IMR-90 (cell line): ENCODE measurements at regions not wholly inside any gene's neighbourhood (a gene's known extent, or its start where the extent isn't known, plus 50 kb on each side); places are given as distances from the start of the nearest gene placed in this dataset.

Source experiments
- ATAC-seq: fragments of 200-7000 bp; cut with Tn5 transposase; 2 replicates; pipeline ENCODE4 v1.9.1; 2020; ENCODE audit warnings: low read depth, mild to moderate bottlenecking, moderate library complexity
- BruUV-seq: library from RNA; stranded (reverse); fragments of 400-500 nt; replicated peaks from 2 replicates; lab custom pipeline; 2021; lab: Mats Ljungman, UMichigan
- CTCF ChIA-PET: fragments of 300-600 bp; formaldehyde crosslinking; extraction: SDS; loops from one replicate; lab custom pipeline; 2021; ENCODE audit warnings: antibody characterized with exemption; lab: Yijun Ruan, JAX
- POLR2A ChIA-PET: fragments of 300-600 bp; sonication (Branson Sonifier 250); formaldehyde crosslinking; loops from one replicate; lab custom pipeline; 2022; ENCODE audit warnings: antibody characterized with exemption; ENCODE audit not compliant: unreplicated experiment; lab: Charles Lee
- DNase-seq: peaks from one replicate; pipeline ENCODE4 v3.0.0; 2013
- H2AFZ ChIP-seq: replicated peaks from 2 replicates; pipeline ENCODE3; 2013; ENCODE audit warnings: low read length, mild to moderate bottlenecking; ENCODE audit not compliant: poor library complexity
- H2AK5ac ChIP-seq: 2 replicates; pipeline ENCODE4 v1.6.1; 2013; ENCODE audit warnings: low read depth, low read length, inconsistent platforms
- H2AK9ac ChIP-seq: replicated peaks from 2 replicates; pipeline ENCODE3; 2013; ENCODE audit warnings: mild to moderate bottlenecking, low read depth, low read length, moderate library complexity; ENCODE audit not compliant: poor library complexity
- H2BK120ac ChIP-seq: 2 replicates; pipeline ENCODE4 v1.6.1; 2013; ENCODE audit warnings: low read depth, low read length, inconsistent platforms
- H2BK15ac ChIP-seq: 3 replicates; pipeline ENCODE4 v1.6.1; 2013; ENCODE audit warnings: low read depth, low read length, inconsistent platforms
- H2BK20ac ChIP-seq: 2 replicates; pipeline ENCODE4 v1.6.1; 2013; ENCODE audit warnings: low read depth, mild to moderate bottlenecking, inconsistent platforms, low read length, moderate library complexity
- H2BK5ac ChIP-seq: 2 replicates; pipeline ENCODE4 v1.6.1; 2013; ENCODE audit warnings: mild to moderate bottlenecking, low read depth, low read length, inconsistent platforms; ENCODE audit not compliant: poor library complexity, severe bottlenecking
- H3K14ac ChIP-seq: replicated peaks from 2 replicates; pipeline ENCODE4 v1.6.1; 2013; ENCODE audit warnings: low read depth, low read length, inconsistent platforms
- H3K18ac ChIP-seq: 2 replicates; pipeline ENCODE4 v1.6.1; 2013; ENCODE audit warnings: low read depth, low read length, control low read depth
- H3K23ac ChIP-seq: 2 replicates; pipeline ENCODE4 v1.6.1; 2013; ENCODE audit warnings: low read depth, low read length, inconsistent platforms
- H3K27ac ChIP-seq: 2 replicates; pipeline ENCODE4 v1.5.1; 2013; ENCODE audit warnings: mild to moderate bottlenecking, control low read depth, low read length; ENCODE audit not compliant: insufficient read depth
- H3K27me3 ChIP-seq: 2 replicates; pipeline ENCODE4 v1.6.1; 2013; ENCODE audit warnings: low read length; ENCODE audit not compliant: control insufficient read depth, insufficient read depth
- H3K36me3 ChIP-seq: 2 replicates; pipeline ENCODE4 v1.6.1; 2013; ENCODE audit warnings: low read length, mixed read lengths; ENCODE audit not compliant: control insufficient read depth, insufficient read depth
- H3K4ac ChIP-seq: 2 replicates; pipeline ENCODE4 v1.6.1; 2013; ENCODE audit warnings: low read depth, low read length, inconsistent platforms
- H3K4me1 ChIP-seq: 2 replicates; pipeline ENCODE4 v1.6.1; 2013; ENCODE audit warnings: low read length, mixed read lengths; ENCODE audit not compliant: control insufficient read depth, insufficient read depth
- H3K4me2 ChIP-seq: 2 replicates; pipeline ENCODE4 v1.6.1; 2013; ENCODE audit warnings: low read depth, mild to moderate bottlenecking, control low read depth, low read length, moderate library complexity
- H3K4me3 ChIP-seq: 2 replicates; pipeline ENCODE4 v1.5.1; 2013; ENCODE audit warnings: low read depth, mild to moderate bottlenecking, control low read depth, low read length, moderate library complexity; ENCODE audit not compliant: insufficient read depth
- H3K56ac ChIP-seq: 2 replicates; pipeline ENCODE4 v1.6.1; 2013; ENCODE audit warnings: low read length, inconsistent platforms; ENCODE audit not compliant: insufficient read depth; ENCODE audit errors: extremely low read depth
- H3K79me1 ChIP-seq, 2 experiments: 2 replicates each; pipeline ENCODE4 v1.6.1; 2013; ENCODE audit warnings: low read length in 2 of 2, inconsistent platforms in 1 of 2, low read depth in 1 of 2
- H3K9ac ChIP-seq: 2 replicates; pipeline ENCODE4 v1.6.1; 2013; ENCODE audit warnings: low read depth, low read length, control low read depth
- H3K9me1 ChIP-seq: 2 replicates; pipeline ENCODE4 v1.6.1; 2013; ENCODE audit warnings: low read length, inconsistent platforms; ENCODE audit not compliant: insufficient read depth
- H3K9me3 ChIP-seq: 2 replicates; pipeline ENCODE4 v1.6.1; 2013; ENCODE audit warnings: low read length; ENCODE audit not compliant: control insufficient read depth, insufficient read depth
- H4K20me1 ChIP-seq: 2 replicates; pipeline ENCODE4 v1.6.1; 2013; ENCODE audit warnings: low read length, inconsistent platforms; ENCODE audit not compliant: insufficient read depth
- H4K5ac ChIP-seq: 2 replicates; pipeline ENCODE4 v1.6.1; 2013; ENCODE audit warnings: mild to moderate bottlenecking, low read depth, low read length, control low read depth
- H4K8ac ChIP-seq, 2 experiments: 2 replicates each; pipeline ENCODE4 v1.6.1; 2013; ENCODE audit warnings: low read depth in 2 of 2, low read length in 2 of 2, control low read depth in 1 of 2, inconsistent platforms in 1 of 2
- H4K91ac ChIP-seq: 2 replicates; pipeline ENCODE4 v1.6.1; 2013; ENCODE audit warnings: low read depth, low read length, inconsistent platforms; ENCODE audit not compliant: insufficient read depth
- BHLHE40 ChIP-seq: fragments of 150-350 bp; IDR thresholded peaks from 2 replicates; pipeline ENCODE4 v1.6.1; 2016; ENCODE audit warnings: mild to moderate bottlenecking, low read depth, low read length
- CEBPB ChIP-seq: IDR thresholded peaks from 2 replicates; pipeline ENCODE4 v1.6.1; 2012; ENCODE audit warnings: low read depth, low read length, improper control_type of control experiment
- CHD1 ChIP-seq: IDR thresholded peaks from 2 replicates; pipeline ENCODE4 v1.6.1; 2012; ENCODE audit warnings: low read depth, low read length, improper control_type of control experiment
- MAFK ChIP-seq: IDR thresholded peaks from 2 replicates; pipeline ENCODE4 v1.6.1; 2012; ENCODE audit warnings: low read depth, low read length, improper control_type of control experiment
- MAZ ChIP-seq: IDR thresholded peaks from 2 replicates; pipeline ENCODE4 v1.6.1; 2012; ENCODE audit warnings: low read depth, mild to moderate bottlenecking, low read length, improper control_type of control experiment, moderate library complexity, borderline replicate concordance
- MXI1 ChIP-seq: IDR thresholded peaks from 2 replicates; pipeline ENCODE4 v1.6.1; 2012; ENCODE audit warnings: low read depth, mild to moderate bottlenecking, low read length, moderate library complexity, borderline replicate concordance
- NFE2L2 ChIP-seq: fragments of 150-350 bp; IDR thresholded peaks from 2 replicates; pipeline ENCODE4 v1.6.1; 2016; ENCODE audit warnings: low read depth, mild to moderate bottlenecking, low read length
- POLR2A ChIP-seq: IDR thresholded peaks from 2 replicates; pipeline ENCODE4 v1.6.1; 2012; ENCODE audit warnings: mild to moderate bottlenecking, low read depth, low read length
- RAD21 ChIP-seq: IDR thresholded peaks from 2 replicates; pipeline ENCODE4 v1.6.1; 2012; ENCODE audit warnings: low read length, improper control_type of control experiment
- RCOR1 ChIP-seq: IDR thresholded peaks from 2 replicates; pipeline ENCODE4 v1.6.1; 2012; ENCODE audit warnings: mild to moderate bottlenecking, low read length, improper control_type of control experiment; ENCODE audit not compliant: insufficient replicate concordance
- RFX5 ChIP-seq: IDR thresholded peaks from 2 replicates; pipeline ENCODE4 v1.8.0; 2012; ENCODE audit warnings: low read depth, mild to moderate bottlenecking, low read length, moderate library complexity
- SMC3 ChIP-seq: fragments of 150-350 bp; IDR thresholded peaks from 2 replicates; pipeline ENCODE4 v1.6.1; 2016; ENCODE audit warnings: low read depth, mild to moderate bottlenecking, antibody characterized with exemption, low read length, moderate library complexity
- WGBS, 2 experiments: methylation state at CpG; one replicate each; pipeline versions ENCODE4 v1.1.5 to v1.1.7; 2013; ENCODE audit warnings: missing lambda C conversion rate in 2 of 2; ENCODE audit not compliant: insufficient read length in 1 of 2; ENCODE audit errors: extremely low coverage in 2 of 2; 5-methylcytosine and 5-hydroxymethylcytosine counted together
- dilution Hi-C: fragments of 300-500 bp; cut with HindIII; formaldehyde crosslinking; loops from one replicate; pipeline ENCODE4 v1.14.3; 2018; ENCODE audit warnings: low sequenced_read_pairs; ENCODE audit not compliant: unreplicated experiment
- in situ Hi-C: fragments of 300-500 bp; cut with MboI; formaldehyde crosslinking; loops from 3 replicates; pipeline ENCODE4 v1.14.3; 2019; ENCODE audit warnings: low sequenced_read_pairs, inconsistent platforms, mixed read lengths
- intact Hi-C: fragments of 100-400 bp; cut with micrococcal nuclease; formaldehyde crosslinking; loops from 2 replicates; pipeline ENCODE4 v1.10.0; 2022
- TF ChIP-seq, protein P1 (sequence below): conservative IDR thresholded peaks from 2 replicates; pipeline ENCODE4 v1.5.1; 2012; ENCODE audit warnings: mild to moderate bottlenecking, low read depth, low read length, improper control_type of control experiment
- TF ChIP-seq, protein P2 (sequence below): fragments of 150-350 bp; IDR thresholded peaks from 2 replicates; pipeline ENCODE4 v1.6.1; 2017; ENCODE audit warnings: mild to moderate bottlenecking, antibody characterized with exemption, low read length, low read depth
- TF ChIP-seq, protein P3 (sequence below): fragments of 150-350 bp; IDR thresholded peaks from 2 replicates; pipeline ENCODE4 v1.6.1; 2016; ENCODE audit warnings: low read depth, mild to moderate bottlenecking, low read length, moderate library complexity, borderline replicate concordance

DNA sequence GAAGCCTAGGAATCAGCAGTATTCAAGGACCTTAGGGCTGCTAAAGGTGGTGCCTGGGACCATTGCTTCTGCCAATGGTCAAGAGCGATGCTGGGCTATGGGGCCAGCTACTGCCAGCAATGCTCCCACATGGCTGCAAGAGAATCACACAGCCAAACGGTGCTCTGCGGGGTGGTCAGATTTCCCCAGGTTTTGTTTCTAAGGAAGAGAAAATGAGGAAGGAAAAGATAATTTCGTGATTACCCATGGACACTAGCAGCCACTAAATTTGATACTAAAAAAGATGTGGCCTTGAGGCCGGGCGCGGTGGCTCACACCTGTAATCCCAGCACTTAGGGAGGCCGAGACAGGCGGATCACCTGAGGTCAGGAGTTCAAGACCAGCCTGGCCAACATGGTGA lies 83.0 kb downstream of the LYZL2 start:
- WGBS, 2 experiments: no CpG with 5 or more reads among the region's 9 CpGs
- CTCF ChIA-PET: no interaction called here
- peaks cover 3% of the 10 kb centered on the region; the same call in 1 of the 2 replicates for H3K27me3 ChIP-seq
- dilution Hi-C loops: no loop called here
- H3K9me1 ChIP-seq: 0 out of 2 replicates have a peak, but pooled peaks cover 3% of the 10 kb centered on the region
- in situ Hi-C loops: no loop called here
- H4K20me1 ChIP-seq: no peaks in the 10 kb centered on the region
- no peak overlapping the region for H2BK5ac ChIP-seq
- H3K27ac ChIP-seq: no peak overlapping the region
- H3K9ac ChIP-seq: no peak overlapping the region
- no TSS peak for BruUV-seq
- H3K4me1 ChIP-seq: no peaks in the 10 kb centered on the region
- no peak overlapping the region for H3K14ac ChIP-seq
- no peak overlapping the region for H2AK9ac ChIP-seq
- no peak overlapping the region for H4K8ac ChIP-seq
- TF ChIP-seq SMC3 (no peak), NFE2L2 (no peak), RCOR1 (no peak), MAZ (no peak), BHLHE40 (no peak), RFX5 (no peak), MAFK (no peak), CEBPB (no peak), MXI1 (no peak), POLR2A (no peak), CHD1 (no peak), RAD21 (no peak)
- TF ChIP-seq, protein P1, sequence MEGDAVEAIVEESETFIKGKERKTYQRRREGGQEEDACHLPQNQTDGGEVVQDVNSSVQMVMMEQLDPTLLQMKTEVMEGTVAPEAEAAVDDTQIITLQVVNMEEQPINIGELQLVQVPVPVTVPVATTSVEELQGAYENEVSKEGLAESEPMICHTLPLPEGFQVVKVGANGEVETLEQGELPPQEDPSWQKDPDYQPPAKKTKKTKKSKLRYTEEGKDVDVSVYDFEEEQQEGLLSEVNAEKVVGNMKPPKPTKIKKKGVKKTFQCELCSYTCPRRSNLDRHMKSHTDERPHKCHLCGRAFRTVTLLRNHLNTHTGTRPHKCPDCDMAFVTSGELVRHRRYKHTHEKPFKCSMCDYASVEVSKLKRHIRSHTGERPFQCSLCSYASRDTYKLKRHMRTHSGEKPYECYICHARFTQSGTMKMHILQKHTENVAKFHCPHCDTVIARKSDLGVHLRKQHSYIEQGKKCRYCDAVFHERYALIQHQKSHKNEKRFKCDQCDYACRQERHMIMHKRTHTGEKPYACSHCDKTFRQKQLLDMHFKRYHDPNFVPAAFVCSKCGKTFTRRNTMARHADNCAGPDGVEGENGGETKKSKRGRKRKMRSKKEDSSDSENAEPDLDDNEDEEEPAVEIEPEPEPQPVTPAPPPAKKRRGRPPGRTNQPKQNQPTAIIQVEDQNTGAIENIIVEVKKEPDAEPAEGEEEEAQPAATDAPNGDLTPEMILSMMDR: no peak
- TF ChIP-seq, protein P2, sequence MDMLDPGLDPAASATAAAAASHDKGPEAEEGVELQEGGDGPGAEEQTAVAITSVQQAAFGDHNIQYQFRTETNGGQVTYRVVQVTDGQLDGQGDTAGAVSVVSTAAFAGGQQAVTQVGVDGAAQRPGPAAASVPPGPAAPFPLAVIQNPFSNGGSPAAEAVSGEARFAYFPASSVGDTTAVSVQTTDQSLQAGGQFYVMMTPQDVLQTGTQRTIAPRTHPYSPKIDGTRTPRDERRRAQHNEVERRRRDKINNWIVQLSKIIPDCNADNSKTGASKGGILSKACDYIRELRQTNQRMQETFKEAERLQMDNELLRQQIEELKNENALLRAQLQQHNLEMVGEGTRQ: no peak
- TF ChIP-seq, protein P3, sequence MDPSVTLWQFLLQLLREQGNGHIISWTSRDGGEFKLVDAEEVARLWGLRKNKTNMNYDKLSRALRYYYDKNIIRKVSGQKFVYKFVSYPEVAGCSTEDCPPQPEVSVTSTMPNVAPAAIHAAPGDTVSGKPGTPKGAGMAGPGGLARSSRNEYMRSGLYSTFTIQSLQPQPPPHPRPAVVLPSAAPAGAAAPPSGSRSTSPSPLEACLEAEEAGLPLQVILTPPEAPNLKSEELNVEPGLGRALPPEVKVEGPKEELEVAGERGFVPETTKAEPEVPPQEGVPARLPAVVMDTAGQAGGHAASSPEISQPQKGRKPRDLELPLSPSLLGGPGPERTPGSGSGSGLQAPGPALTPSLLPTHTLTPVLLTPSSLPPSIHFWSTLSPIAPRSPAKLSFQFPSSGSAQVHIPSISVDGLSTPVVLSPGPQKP: no peak
- H3K56ac ChIP-seq: no peak overlapping the region
- intact Hi-C loops: no loop called here
- no peak overlapping the region for H3K18ac ChIP-seq
- H3K36me3 ChIP-seq: no peaks in the 10 kb centered on the region
- no peak overlapping the region for H2BK15ac ChIP-seq
- POLR2A ChIA-PET: no interaction called here
- H3K9me3 ChIP-seq: no peaks in the 10 kb centered on the region
- H4K5ac ChIP-seq: no peak overlapping the region
- DNase-seq: no peak
- no peak overlapping the region for H2AFZ ChIP-seq
- no peak overlapping the region for H2AK5ac ChIP-seq
- H3K4me2 ChIP-seq: no peak overlapping the region
- H2BK20ac ChIP-seq: no peak overlapping the region
- no peak overlapping the region for H4K91ac ChIP-seq
- ATAC-seq: no peak
- H3K4me3 ChIP-seq: no peak overlapping the region
- H3K23ac ChIP-seq: no peak overlapping the region
- H3K79me1 ChIP-seq: no peaks in the 10 kb centered on the region
- H2BK120ac ChIP-seq: no peak overlapping the region
- no peak overlapping the region for H3K4ac ChIP-seq
